SH-SY5Y (cell line): ENCODE measurements at regions not wholly inside any gene's neighbourhood (a gene's known extent, or its start where the extent isn't known, plus 50 kb on each side); places are given as distances from the start of the nearest gene placed in this dataset.

Experiments
- GATA2 ChIP-seq: IDR thresholded peaks from 2 replicates; pipeline ENCODE4 v1.6.1; 2011; ENCODE audit warnings: mild to moderate bottlenecking, low read depth, low read length
- GATA3 ChIP-seq: IDR thresholded peaks from 2 replicates; pipeline ENCODE4 v1.6.1; 2011; ENCODE audit warnings: low read depth, mild to moderate bottlenecking, low read length, moderate library complexity

GRCh38 chr6:97591955-97592354 is 308.9 kb upstream of the MMS22L start:
- TF ChIP-seq GATA2, result no peak
- no peak for TF ChIP-seq GATA3
